Activated CD8-positive, alpha-beta memory T cell treated with anti-CD3 and anti-CD28 coated beads for 48 hours (primary cell): ENCODE measurements at regions not wholly inside any gene's neighbourhood (a gene's known extent, or its start where the extent isn't known, plus 50 kb on each side); places are given as distances from the start of the nearest gene placed in this dataset.

ENCODE experiments used
- DNase-seq, 3 experiments: peaks; one replicate each; pipeline ENCODE4 v3.0.0-alpha.2; 2020; ENCODE audit warnings: low read depth in 2 of 3, low spot score in 2 of 3

DNA sequence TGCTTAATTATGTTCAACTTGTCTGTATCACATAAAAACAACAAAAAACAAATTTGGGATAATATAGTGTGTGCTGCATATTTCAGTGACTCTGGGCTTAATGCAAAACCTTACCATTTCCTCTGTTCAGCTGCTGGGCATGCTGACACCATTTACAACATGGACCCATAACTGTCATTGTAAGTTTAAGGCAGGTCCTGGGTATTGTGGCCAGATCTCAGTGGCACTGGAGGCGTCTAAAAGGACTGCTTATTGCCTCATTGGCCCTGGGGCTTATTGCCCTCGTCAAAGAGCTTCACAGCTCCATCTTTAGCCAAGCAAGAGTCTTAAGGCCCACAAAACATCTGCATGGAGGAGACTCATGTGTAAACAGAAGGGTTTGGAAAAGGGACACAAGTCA, 390.2 kb downstream of the NR2F2 start:
- no peak for DNase-seq

DNA sequence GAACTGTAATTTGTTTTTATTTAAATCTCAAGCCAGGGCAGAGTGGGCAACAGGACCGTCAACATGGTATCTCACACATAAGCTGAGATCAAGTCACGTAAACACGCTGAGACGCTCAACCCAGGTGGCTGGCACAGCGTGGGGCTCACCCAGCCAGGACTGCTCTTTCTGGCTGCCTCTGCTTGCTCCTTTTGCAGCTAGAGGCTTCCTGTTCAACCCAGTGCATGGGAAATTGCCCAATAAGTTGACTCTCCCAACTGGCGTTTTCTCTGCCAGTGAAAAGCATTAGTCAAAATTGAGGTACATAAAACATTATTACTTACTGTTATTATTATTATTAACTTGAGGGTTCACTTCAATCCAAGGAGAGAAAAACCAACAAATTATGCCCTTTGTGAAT, 398.1 kb downstream of the NR2F2 start:
- no peak for DNase-seq

DNA sequence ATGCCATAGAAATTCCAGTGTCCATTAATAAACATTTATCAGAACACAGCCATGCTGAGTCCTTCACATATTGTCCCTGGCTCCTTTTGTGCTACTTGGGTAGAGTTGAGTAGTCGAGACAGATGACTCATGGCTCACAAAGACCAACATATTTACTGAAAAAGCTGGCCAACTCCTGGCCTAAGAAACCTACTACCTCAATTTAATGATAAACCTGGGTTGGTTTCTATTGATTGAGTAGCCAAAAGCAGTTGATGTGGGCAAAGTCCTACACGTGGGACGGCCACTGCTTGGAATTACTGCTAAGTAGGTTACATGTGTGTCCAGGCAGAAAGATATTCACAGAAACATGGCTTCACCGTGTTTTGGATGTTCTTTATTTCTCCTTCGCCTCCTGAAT, 402.2 kb downstream of the NR2F2 start:
- no peak for DNase-seq

DNA sequence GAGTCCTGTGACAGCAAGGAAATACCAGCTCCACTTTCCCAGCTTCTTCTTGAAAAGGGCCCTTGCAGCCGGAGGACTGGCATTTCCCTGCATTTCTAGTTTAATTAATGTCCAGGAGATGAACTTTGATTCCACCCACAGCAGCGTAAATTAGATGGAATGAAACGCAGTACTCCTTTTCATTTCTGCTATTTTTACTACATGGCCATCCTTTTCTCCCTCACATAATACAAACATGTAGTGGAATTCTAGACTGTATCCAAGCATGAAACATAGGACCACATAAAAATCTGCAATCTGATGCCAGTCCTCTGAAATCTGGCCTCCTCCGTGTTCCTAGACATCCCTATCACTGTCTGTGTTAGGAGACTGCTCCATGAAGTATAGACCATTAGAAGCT, 403.2 kb downstream of the NR2F2 start:
- DNase-seq = no peak

DNA sequence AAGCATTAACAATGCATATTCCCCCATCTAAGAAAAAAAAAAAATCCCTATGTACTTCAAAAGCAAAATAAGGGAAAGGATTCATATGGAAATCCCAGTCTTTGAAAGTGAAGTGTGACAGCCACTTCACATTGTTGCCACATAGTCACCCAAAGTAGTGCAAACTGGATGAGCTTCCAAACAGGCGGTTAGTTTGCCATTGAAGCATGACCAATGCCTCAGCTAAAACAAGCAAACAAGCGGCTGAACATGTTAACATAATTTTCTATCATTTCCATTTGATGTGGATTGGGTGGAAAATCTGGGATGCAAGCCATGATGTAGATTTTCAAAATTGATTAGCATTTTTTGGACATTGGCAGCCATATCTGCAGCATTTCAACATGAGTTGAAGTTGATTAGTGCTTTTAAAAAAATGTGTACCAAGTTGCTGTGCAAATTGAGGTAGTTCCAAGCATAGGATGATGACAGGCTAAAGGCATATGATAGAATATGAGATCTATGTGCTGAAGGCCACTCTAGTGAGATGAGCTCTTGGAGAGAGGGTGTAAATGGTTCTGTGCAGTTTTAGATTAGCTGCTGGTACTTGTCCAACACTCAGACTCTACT, 405.2 kb downstream of the NR2F2 start:
- no peak for DNase-seq

DNA sequence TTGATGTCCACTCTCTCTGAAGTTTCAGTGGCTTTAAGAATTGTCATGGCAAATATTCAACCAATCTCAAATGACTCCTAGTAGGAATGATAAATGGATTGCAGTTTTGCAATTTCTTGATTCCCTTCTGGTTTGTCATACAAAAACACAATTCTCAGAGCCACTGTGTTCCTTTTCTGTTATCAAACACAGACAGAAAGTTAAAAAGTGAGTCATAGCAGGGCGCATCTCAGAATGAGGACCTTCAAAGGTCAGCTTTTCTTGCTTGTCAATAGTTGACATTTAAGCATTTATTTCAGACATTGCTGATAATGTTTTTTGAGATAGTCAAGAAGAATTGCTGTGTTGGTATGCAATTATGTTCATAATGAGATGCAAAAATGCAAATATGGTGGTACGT, 405.9 kb downstream of the NR2F2 start:
- no peak for DNase-seq

DNA sequence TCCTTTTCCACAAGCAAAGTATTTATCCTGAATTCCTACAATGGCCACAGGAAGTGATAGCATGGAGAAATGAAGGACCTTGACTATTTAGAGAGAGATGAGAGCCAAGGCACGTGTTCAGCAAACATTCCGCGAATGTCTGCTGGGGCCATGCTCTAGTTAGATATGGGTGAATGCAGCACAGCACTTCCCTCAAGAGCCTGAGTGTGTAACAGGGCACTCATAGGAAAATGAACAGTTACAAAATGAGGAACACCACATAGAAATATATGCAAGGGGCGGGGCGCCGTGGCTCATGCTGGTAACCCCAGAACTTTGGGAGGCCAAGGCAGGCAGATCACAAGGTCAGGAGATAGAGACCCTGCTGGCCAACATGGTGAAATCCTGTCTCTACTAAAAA, 406.9 kb downstream of the NR2F2 start:
- DNase-seq = no peak

DNA sequence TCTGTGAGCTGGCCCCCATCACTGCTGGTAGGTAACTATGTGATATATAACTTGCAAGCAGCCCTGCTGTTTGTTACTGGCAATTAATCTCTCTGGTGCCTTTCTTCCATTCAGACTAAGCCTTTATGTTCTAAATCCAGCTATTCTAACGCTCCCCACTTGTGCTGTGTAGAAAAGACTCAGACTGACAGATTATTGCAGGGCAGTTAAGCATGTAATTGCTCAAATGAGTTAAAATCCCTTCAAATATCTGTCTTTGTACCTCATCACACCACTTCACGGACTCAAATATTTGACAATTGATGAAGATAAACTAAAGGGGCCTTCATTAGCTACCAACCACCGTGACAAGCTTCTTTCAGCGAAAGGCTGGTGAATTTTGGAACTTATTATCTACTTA, 416.2 kb downstream of the NR2F2 start:
- no peak for DNase-seq

DNA sequence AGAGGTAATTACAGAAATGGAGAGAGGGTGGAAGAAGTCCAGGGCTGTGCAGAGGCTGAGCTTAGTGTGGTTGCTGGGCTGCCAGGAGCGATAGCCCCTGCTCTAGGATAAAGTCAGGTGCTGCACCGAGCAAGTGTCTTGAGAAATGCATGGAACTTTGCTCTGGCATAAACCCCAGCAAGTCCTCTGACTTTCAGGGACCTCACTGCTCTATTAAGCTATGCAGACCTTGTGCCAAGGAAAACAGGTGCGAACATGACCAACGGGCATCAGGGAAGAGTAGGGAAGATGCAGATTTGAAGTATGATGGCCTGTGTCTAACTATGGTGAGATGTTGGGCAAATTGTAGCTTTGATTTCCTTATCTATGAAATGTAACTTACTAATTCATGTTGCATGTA, 416.8 kb downstream of the NR2F2 start:
- DNase-seq = no peak

DNA sequence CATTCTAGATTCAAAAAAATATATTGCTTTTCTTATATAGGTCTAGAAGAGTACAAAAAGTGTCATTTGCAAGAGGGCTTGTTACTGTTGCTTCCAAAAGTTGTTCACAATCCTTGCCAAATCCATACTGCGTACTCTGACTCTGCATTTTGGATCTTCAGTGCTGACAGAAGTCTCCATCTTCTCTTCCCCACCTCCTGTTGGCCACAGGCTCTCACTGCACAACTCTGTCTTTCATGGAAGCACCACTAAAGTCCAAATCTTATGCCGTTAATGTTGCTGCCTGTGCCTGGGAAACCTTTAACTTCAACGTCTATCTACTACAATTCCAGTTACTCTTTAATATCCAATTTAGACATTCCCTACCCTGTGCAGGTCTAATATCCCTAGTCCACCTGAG, 419.9 kb downstream of the NR2F2 start:
- DNase-seq = no peak

DNA sequence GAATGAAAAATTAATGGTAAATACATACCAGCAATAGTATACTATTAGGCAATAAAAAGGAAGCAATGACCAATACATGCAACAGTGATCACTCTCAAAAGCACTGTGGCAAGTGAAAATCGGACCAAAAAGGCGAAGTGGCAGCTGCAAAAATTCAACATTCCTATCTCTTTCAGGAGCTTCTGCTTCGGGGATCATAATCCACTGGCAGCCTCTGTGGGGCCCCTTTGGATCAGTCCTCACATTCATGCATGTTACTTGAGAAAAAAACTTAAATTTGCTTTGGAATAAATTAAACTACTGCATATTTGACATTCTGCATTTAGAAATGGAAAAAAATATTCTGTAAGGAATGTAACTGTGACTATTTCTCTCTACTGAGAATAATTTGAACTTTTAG, 425.6 kb downstream of the NR2F2 start:
- no peak for DNase-seq

DNA sequence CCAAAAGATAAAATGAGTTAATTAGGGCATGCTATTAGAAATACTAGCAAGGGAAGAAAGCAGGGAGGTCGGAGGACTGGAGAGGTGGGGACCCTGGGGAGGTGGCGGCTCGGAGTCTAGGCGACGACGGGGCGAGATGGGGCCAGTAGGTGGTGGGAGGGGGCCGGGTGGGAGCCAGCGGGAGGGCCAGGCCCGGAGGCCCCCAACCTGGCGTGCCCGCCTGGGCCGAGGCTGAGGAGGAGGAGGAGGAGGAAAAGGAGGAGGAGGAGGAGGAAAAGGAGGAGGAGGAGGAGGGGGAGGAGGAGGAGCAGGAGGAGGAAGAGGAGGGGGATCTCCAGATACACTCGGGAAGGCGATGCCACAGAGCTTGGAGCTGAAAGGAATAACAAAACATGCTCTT, 426.2 kb downstream of the NR2F2 start:
- DNase-seq = no peak

DNA sequence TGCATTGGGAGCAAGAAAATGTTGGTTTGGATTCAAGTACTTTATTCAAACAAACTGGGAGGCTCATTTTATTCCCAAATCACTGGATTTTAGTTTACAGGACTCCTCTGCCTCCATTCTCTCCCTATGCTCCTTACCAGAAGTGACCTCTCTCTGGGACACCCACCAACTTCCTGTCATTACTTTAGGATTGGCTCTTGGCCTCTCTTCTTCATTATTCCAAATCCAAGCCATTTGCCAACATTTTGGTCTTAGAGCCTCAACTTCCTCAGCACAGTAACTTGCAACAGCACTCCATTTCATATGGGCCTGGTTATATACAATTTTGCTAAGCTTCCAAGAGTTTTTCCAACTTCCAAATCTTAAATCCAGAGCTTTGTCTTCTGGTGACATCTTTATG, 432.1 kb downstream of the NR2F2 start:
- DNase-seq = no peak

DNA sequence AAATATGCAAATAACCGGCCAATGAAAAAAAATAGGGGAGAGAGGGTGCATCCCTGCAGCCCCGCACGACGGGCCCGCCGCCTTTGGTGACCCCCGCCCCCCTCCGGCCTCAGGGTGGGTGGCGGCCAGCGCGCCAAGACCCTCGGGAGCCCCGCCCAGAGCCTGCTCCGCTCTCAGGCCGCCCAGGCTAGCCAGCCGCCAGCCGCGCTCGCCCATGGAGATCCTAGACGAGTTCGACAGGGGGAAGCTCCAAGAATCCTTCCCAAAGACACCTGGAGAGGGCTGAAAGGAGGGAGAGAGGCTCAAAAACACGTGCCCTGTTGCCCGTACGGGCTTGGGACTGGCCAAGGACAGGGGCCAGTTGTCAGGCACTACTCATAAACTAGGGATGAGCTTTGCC, 434.0 kb downstream of the NR2F2 start:
- DNase-seq = no peak

DNA sequence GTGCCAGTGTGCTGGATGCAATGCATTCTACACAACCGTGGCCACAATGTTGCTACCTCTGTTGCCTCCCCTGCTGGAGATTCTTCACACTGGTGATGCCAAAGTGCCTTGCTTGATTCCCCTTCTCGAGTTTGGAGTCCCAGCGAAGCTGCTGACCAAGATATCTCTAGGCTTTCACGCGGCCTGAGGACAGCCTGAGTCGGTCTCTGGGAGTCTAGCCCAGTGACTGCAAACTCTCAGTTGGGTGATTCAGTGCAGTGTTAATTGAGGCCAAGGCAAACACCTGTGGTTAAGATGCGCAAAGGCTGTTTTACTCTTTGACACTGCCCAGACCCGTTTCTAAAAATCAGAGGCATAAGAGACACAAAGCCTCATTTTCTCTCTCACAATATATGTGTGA, 434.4 kb downstream of the NR2F2 start:
- no peak for DNase-seq

DNA sequence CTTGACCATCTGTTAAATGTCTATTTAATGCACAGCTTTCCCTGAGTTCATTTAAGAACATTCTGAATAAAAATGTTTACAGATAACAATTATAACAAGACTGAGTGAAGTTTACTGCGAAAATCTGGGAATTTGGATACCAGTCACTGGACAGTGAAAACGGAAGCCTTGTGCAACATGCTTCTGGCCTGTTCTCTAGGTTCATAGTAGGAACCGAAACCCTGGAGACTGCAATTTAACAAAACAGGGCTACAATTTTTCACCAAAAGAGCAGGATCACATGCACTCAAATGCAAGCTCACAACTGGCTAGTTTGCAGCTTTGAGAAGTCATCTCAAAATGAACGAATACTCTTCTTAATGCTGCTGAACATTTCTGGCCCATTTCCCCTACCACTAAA, 435.9 kb downstream of the NR2F2 start:
- no peak for DNase-seq

DNA sequence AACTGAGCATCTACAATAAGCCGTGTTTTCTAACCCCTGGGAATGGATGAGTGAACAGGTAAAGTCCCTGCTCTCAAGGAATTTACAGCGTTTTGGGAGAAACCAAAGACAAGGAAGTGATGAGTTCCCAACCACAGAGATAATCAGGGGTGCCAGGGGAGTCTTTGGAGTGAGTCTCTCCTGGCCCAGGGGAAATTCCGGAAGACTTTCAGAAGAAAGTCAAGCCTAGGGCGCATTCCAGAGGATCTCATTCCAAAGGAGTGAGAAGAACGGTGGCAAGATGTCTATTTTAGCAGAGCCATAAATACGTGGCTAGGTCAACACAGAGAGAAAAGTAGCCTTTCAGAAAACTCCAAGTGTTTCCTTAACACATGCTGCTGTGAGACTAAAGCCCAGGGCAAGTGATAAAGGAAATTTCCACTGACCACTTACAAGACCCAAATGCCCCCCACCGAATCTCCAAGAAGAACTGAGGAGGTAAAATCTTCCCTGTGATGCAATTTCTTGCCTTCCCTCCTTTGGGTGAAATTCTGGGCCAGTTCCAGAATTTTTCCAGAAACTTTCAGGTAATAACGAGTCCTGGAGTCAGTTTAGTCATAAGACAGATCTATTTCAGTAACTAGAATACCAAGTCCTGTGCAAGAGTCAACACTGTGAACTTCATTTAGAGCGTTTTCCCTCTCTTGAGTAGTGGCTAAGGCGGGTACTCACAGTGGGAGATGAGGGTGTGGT, 437.4 kb downstream of the NR2F2 start:
- DNase-seq = no peak

DNA sequence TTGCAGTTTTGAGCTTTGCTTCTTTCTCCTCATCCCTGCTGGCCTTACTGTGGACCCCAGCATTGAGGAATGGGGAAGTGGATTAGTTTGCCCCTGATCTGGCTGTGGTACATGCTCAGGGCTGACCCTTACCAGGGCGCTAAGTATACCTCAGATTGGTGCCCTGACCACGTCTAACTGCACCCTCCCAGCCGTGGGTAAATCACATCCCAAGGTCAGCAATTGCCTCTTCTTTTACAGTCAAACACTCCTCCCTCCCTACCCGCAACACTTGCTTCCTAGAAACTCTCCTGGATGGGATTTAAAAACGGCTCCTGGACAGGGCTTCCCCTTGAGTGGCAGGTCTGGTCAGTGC, 437.9 kb downstream of the NR2F2 start:
- no peak for DNase-seq

DNA sequence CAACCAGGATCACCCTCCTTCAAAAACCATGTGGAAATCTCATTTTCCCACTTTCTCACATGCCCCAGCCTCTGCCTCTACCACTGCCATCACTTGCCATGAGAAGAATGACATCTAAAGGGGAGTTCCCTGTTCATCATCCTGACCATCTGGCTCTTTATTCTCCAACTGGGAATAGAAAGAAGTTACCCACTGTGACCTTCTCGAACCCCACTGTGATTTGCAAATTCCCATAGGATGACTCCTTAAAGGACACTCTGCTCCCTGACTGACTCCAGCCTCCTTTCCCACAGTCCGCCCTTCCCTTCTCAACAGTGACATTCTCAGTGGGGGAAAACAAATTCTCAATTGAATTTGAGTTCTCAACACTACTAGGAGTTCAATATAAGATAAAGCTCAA, 440.5 kb downstream of the NR2F2 start:
- DNase-seq = no peak

DNA sequence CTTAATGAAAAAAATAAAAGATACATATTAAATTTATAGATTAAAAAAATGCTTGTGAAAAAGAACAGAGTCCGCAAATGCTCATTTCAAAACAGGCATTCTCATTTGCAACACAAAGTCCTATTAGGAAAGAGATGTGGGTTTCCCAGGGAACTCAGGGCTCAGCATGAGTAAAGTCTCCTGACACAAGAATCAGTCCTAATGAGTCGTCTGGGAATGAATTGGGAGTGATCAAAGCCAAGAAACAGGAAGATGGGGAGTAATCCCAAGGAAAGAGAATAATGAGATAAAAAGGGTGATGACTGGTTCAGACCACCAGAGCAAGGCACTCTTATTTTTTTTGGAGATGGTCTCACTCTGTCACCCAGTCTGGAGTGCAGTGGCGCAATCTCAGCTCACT, 443.7 kb downstream of the NR2F2 start:
- DNase-seq = no peak

DNA sequence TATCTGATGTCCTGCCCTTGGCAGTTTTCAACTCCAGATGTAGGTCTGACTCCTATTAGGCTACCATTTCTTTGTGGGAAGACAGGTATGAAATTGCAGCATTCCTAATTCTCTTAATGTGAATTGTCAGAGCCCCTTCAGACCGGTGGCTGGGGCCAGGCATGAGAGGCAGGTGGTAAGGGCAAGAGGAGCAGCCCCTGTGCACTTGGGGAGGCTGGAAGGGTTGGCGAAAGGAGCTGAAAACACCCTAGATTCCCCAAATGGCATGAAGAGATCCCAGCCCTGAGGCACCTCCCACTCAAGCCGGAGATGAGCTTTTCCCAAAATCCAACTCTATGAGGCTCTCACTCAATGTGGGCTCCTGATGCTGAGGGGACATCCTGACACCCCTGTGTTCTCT, 453.2 kb downstream of the NR2F2 start:
- no peak for DNase-seq

DNA sequence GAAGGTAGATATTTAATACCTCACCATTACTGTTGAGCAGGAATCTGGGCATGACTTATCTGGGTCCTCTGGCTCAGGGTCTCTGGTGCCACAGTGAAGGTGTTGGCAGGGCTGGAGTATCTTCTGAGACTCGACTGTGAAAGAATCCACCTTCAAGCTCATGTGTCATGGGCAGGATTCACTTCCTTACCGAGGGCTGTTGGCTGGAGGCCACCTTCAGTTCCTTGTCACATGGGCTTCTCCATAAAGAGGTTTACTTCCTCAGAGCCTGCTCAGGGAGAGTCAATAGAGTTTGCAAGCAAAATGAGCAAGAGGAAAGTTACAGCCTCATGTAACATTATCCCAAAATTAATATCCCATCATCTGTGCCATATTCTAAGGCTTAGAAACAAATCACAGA, 459.5 kb downstream of the NR2F2 start:
- DNase-seq = no peak

DNA sequence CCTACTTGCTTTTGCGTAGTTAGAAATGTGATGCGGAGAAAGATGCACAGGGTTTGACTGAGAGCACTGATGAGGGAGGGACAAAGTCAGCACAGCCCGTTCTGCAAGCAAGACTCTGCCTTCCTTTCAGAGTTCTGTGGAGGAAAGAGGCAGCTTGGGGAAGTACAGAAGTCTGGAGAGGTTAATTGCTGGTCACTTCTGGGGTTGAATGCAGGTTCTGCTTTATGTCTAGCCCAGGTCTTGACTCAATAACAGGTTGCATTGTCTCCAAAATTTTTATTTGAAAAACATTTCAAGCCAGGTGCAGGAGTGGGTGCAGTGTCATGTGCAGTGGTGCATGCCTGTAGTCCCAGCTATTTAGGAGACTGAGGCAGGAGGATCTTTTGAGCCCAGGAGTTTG, 461.7 kb downstream of the NR2F2 start:
- no peak for DNase-seq
